Neuronal stem cell (in vitro differentiated cells): ENCODE measurements at regions not wholly inside any gene's neighbourhood (a gene's known extent, or its start where the extent isn't known, plus 50 kb on each side); places are given as distances from the start of the nearest gene placed in this dataset.

Source experiments
- DNase-seq: peaks from one replicate; pipeline ENCODE4 v3.0.0-alpha.2; 2013; ENCODE audit warnings: low spot score
- H2AFZ ChIP-seq: one replicate; pipeline ENCODE4 v1.6.1; 2013; ENCODE audit warnings: mild to moderate bottlenecking, low read length, inconsistent platforms
- H2AK5ac ChIP-seq: 2 replicates; pipeline ENCODE4 v1.6.1; 2013; ENCODE audit warnings: low read depth, mild to moderate bottlenecking, inconsistent platforms, low read length, moderate library complexity, mixed read lengths
- H2BK120ac ChIP-seq: 2 replicates; pipeline ENCODE4 v1.6.1; 2013; ENCODE audit warnings: low read depth, mild to moderate bottlenecking, inconsistent platforms, low read length, moderate library complexity, mixed read lengths
- H2BK12ac ChIP-seq: one replicate; pipeline ENCODE4 v1.6.1; 2013; ENCODE audit warnings: low read length, inconsistent platforms
- H2BK15ac ChIP-seq: 2 replicates; pipeline ENCODE4 v1.6.1; 2013; ENCODE audit warnings: mild to moderate bottlenecking, low read length, inconsistent platforms, mixed read lengths
- H2BK5ac ChIP-seq: one replicate; pipeline ENCODE4 v1.6.1; 2013; ENCODE audit warnings: inconsistent platforms, mild to moderate bottlenecking, low read length, moderate library complexity
- H3K14ac ChIP-seq: one replicate; pipeline ENCODE4 v1.6.1; 2013; ENCODE audit warnings: low read length, inconsistent platforms
- H3K18ac ChIP-seq: 2 replicates; pipeline ENCODE4 v1.6.1; 2013; ENCODE audit warnings: low read length, inconsistent platforms
- H3K23ac ChIP-seq: 2 replicates; pipeline ENCODE4 v1.6.1; 2013; ENCODE audit warnings: low read depth, mild to moderate bottlenecking, mixed read lengths, low read length, inconsistent platforms; ENCODE audit not compliant: poor library complexity
- H3K27ac ChIP-seq: replicated peaks from 3 replicates; pipeline ENCODE4 v1.5.1; 2013; ENCODE audit warnings: low read length, inconsistent platforms
- H3K27me3 ChIP-seq, 3 experiments: 2 replicates each; pipeline ENCODE4 v1.6.1; 2013; ENCODE audit warnings: low read length in 3 of 3, mild to moderate bottlenecking in 2 of 3, inconsistent platforms in 1 of 3, low read depth in 1 of 3, mixed read lengths in 1 of 3, moderate library complexity in 1 of 3; ENCODE audit not compliant: control insufficient read depth in 3 of 3, insufficient read depth in 3 of 3
- H3K36me3 ChIP-seq, 2 donors: replicated peaks in 1 of 2; 2 replicates each; pipeline ENCODE4 v1.6.1; 2013; ENCODE audit warnings: low read length in 2 of 2; ENCODE audit not compliant: control insufficient read depth in 2 of 2, insufficient read depth in 2 of 2
- H3K4ac ChIP-seq: 2 replicates; pipeline ENCODE4 v1.6.1; 2013; ENCODE audit warnings: inconsistent platforms, mild to moderate bottlenecking, low read length, moderate library complexity
- H3K4me1 ChIP-seq, 2 donors: 1 replicate in 1 of 2; 2 replicates in 1 of 2; pipeline ENCODE4 v1.6.1; 2013; ENCODE audit warnings: low read length in 2 of 2, low read depth in 1 of 2; ENCODE audit not compliant: control insufficient read depth in 2 of 2, insufficient read depth in 1 of 2
- H3K4me2 ChIP-seq: one replicate; pipeline ENCODE4 v1.6.1; 2013; ENCODE audit warnings: mild to moderate bottlenecking, low read length, inconsistent platforms; ENCODE audit not compliant: insufficient read depth, poor library complexity, severe bottlenecking
- H3K4me3 ChIP-seq, 2 donors: 2 replicates each; pipeline ENCODE4 v1.5.1; 2013; ENCODE audit warnings: low read length in 2 of 2, mild to moderate bottlenecking in 2 of 2, inconsistent platforms in 1 of 2, moderate library complexity in 1 of 2
- H3K79me1 ChIP-seq: one replicate; pipeline ENCODE4 v1.6.1; 2013; ENCODE audit warnings: low read depth, mild to moderate bottlenecking, inconsistent platforms, low read length, moderate library complexity
- H3K9ac ChIP-seq: one replicate; pipeline ENCODE4 v1.6.1; 2013; ENCODE audit warnings: mild to moderate bottlenecking, low read depth, low read length, inconsistent platforms; ENCODE audit not compliant: poor library complexity
- H3K9me3 ChIP-seq, 2 donors: replicated peaks in 1 of 2; 2 replicates each; pipeline versions ENCODE3 to v1.6.1; 2013; ENCODE audit warnings: low read length in 2 of 2, mild to moderate bottlenecking in 2 of 2, inconsistent platforms in 1 of 2, low read depth in 1 of 2, mixed read lengths in 1 of 2, moderate library complexity in 1 of 2; ENCODE audit not compliant: control insufficient read depth in 2 of 2, insufficient read depth in 1 of 2
- H4K8ac ChIP-seq: one replicate; pipeline ENCODE4 v1.6.1; 2013; ENCODE audit warnings: low read depth, mild to moderate bottlenecking, inconsistent platforms, low read length, moderate library complexity
- H4K91ac ChIP-seq: one replicate; pipeline ENCODE4 v1.6.1; 2013; ENCODE audit warnings: low read length, low read depth, mild to moderate bottlenecking, inconsistent platforms; ENCODE audit not compliant: poor library complexity
- WGBS, 2 donors: extraction: QIAGEN DNeasy Blood & Tissue Kit; methylation state at CpG; one replicate each; pipeline ENCODE4 v1.1.7; 2013; ENCODE audit warnings: missing lambda C conversion rate in 2 of 2, mixed read lengths in 1 of 2; ENCODE audit not compliant: insufficient read length in 2 of 2, insufficient replicate concordance in 1 of 2; ENCODE audit errors: extremely low coverage in 2 of 2; 5-methylcytosine and 5-hydroxymethylcytosine counted together

- H3K4me2 ChIP-seq: no peak overlapping the region
- H2BK5ac ChIP-seq: no peak overlapping the region
- no peak for DNase-seq
- H2BK15ac ChIP-seq: no peak overlapping the region
- H3K9ac ChIP-seq: no peak overlapping the region
- H3K36me3 ChIP-seq: no peaks in the 10 kb centered on the region
- no peaks in the 10 kb centered on the region for H3K27me3 ChIP-seq
- no peak overlapping the region for H4K91ac ChIP-seq
- H3K4me3 ChIP-seq: no peak overlapping the region
- WGBS, 2 donors: no CpG with 5 or more reads among the region's 2 CpGs
- H2BK12ac ChIP-seq: no peak overlapping the region
- no peak overlapping the region for H2AFZ ChIP-seq
- H3K79me1 ChIP-seq: no peaks in the 10 kb centered on the region
- H3K27ac ChIP-seq: no peak overlapping the region
- H2AK5ac ChIP-seq: no peak overlapping the region
- H4K8ac ChIP-seq: no peak overlapping the region
- no peak overlapping the region for H3K4ac ChIP-seq
- H3K14ac ChIP-seq: no peak overlapping the region
- H3K18ac ChIP-seq: no peak overlapping the region
- no peaks in the 10 kb centered on the region for H3K9me3 ChIP-seq
- H3K23ac ChIP-seq: no peak overlapping the region
- no peaks in the 10 kb centered on the region for H3K4me1 ChIP-seq
- H2BK120ac ChIP-seq: no peak overlapping the region
Measured at GRCh38 chr4:31383767-31384166, 663.6 kb downstream of the PCDH7 start.

- DNase-seq: no peak
- H3K9me3 ChIP-seq: no peaks in the 10 kb centered on the region
Measured at GRCh38 chr4:31390849-31391248, 670.7 kb downstream of the PCDH7 start.

GRCh38 chr4:31391976-31392375 lies 671.8 kb downstream of the PCDH7 start:
- H3K4me3 ChIP-seq: no peak overlapping the region
- no peaks in the 10 kb centered on the region for H3K36me3 ChIP-seq
- no peak overlapping the region for H2BK5ac ChIP-seq
- no peak overlapping the region for H4K8ac ChIP-seq
- H3K27ac ChIP-seq: no peak overlapping the region
- no peaks in the 10 kb centered on the region for H3K27me3 ChIP-seq
- no peak overlapping the region for H2AK5ac ChIP-seq
- DNase-seq: no peak
- no peak overlapping the region for H3K4me2 ChIP-seq
- no peaks in the 10 kb centered on the region for H3K9me3 ChIP-seq
- no peak overlapping the region for H3K18ac ChIP-seq
- H3K79me1 ChIP-seq: no peaks in the 10 kb centered on the region
- no peak overlapping the region for H2BK12ac ChIP-seq
- H3K23ac ChIP-seq: no peak overlapping the region
- H2BK15ac ChIP-seq: no peak overlapping the region
- H3K14ac ChIP-seq: no peak overlapping the region
- H4K91ac ChIP-seq: no peak overlapping the region
- H3K4me1 ChIP-seq: no peaks in the 10 kb centered on the region
- H2BK120ac ChIP-seq: no peak overlapping the region
- no peak overlapping the region for H2AFZ ChIP-seq
- no peak overlapping the region for H3K9ac ChIP-seq
- no peak overlapping the region for H3K4ac ChIP-seq

More at GRCh38 chr4:31390849-31391248, 670.7 kb downstream of the PCDH7 start:
- Histone ChIP-seq H3K14ac (no peak overlapping the region), H3K4me2 (no peak overlapping the region), H3K9ac (no peak overlapping the region), H4K91ac (no peak overlapping the region), H2BK12ac (no peak overlapping the region), H3K27me3 (no peaks in the 10 kb centered on the region), H3K4me3 (no peak overlapping the region), H2BK15ac (no peak overlapping the region), H2BK120ac (no peak overlapping the region), H2BK5ac (no peak overlapping the region), H2AFZ (peak overlapping the region; percentile 53), H2AK5ac (no peak overlapping the region), H3K36me3 (no peaks in the 10 kb centered on the region), H3K4ac (no peak overlapping the region), H3K4me1 (no peaks in the 10 kb centered on the region), H3K18ac (no peak overlapping the region), H3K79me1 (no peaks in the 10 kb centered on the region), H4K8ac (no peak overlapping the region), H3K23ac (no peak overlapping the region), H3K27ac (no peak overlapping the region)

GRCh38 chr4:31392923-31393322 lies 672.8 kb downstream of the PCDH7 start:
- Histone ChIP-seq H3K4me3 (no peak overlapping the region), H2BK15ac (no peak overlapping the region), H3K36me3 (no peaks in the 10 kb centered on the region), H2BK5ac (no peak overlapping the region), H3K4ac (no peak overlapping the region), H3K23ac (no peak overlapping the region), H2AFZ (no peak overlapping the region), H3K4me1 (no peaks in the 10 kb centered on the region), H4K8ac (no peak overlapping the region), H4K91ac (no peak overlapping the region), H2AK5ac (no peak overlapping the region), H3K27ac (no peak overlapping the region), H3K27me3 (no peaks in the 10 kb centered on the region), H3K9me3 (no peaks in the 10 kb centered on the region), H3K14ac (no peak overlapping the region), H2BK12ac (no peak overlapping the region), H3K9ac (no peak overlapping the region), H3K4me2 (no peak overlapping the region), H2BK120ac (no peak overlapping the region), H3K18ac (no peak overlapping the region), H3K79me1 (no peaks in the 10 kb centered on the region)
- no CpG with 5 or more reads among the region's 2 CpGs for WGBS, 2 donors
- DNase-seq: no peak
